ENCODE measurements at regions not wholly inside any gene's neighbourhood (a gene's known extent, or its start where the extent isn't known, plus 50 kb on each side); places are given as distances from the start of the nearest gene placed in this dataset.
"Not testable (repeated sequence)": the region's sequence is repeated elsewhere in the genome, so short reads cannot be mapped to it uniquely, and the experiment has no call there.

DNA sequence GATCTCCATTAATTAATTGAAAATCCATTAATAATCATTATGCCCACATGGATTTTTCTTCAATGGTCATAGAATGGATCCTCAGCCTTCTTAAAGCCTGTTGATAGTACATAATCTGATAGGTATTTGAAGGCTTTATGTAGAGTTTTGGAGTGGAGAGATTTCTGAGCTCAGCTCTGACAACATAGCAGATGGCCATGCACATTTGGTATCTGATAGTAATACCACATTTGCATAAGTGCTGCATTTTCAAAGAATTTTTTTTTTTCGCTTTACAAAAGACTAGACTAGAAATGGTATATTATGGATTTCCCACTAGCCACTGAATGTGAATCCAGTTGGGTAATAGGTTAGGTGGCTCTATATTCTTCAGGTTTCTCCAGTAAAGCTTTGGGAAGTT is 440.6 kb downstream of the FGF13 start:
- no peak overlapping the region for H3K27ac ChIP-seq

DNA sequence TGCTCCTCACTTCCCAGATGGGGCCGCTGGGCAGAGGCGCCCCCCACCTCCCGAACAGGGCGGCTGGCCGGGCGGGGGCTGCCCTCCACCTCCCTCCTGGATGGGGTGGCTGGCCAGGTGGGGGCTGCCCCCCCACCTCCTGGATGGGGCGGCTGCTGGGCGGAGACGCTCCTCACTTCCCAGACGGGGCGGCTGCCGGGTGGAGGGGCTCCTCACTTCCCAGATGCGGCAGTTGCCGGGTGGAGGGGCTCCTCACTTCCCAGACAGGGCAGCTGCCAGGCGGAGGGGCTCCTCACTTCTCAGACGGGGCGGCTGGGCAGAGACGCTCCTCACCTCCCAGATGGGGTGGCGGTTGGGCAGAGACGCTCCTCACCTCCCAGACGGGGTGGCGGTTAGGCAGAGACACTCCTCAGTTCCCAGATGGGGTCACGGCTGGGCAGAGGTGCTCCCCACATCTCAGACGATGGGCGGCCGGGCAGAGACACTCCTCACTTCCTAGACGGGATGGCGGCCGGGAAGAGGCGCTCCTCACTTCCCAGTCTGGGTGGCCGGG is 428.8 kb downstream of the FGF13 start:
- H3K27ac ChIP-seq: not testable (repeated sequence)

More for the DNA sequence above, 440.6 kb downstream of the FGF13 start:
- no peak for TF ChIP-seq ZFX (IDR thresholded peaks at IDR 0.05)
- TF ChIP-seq, protein P1, sequence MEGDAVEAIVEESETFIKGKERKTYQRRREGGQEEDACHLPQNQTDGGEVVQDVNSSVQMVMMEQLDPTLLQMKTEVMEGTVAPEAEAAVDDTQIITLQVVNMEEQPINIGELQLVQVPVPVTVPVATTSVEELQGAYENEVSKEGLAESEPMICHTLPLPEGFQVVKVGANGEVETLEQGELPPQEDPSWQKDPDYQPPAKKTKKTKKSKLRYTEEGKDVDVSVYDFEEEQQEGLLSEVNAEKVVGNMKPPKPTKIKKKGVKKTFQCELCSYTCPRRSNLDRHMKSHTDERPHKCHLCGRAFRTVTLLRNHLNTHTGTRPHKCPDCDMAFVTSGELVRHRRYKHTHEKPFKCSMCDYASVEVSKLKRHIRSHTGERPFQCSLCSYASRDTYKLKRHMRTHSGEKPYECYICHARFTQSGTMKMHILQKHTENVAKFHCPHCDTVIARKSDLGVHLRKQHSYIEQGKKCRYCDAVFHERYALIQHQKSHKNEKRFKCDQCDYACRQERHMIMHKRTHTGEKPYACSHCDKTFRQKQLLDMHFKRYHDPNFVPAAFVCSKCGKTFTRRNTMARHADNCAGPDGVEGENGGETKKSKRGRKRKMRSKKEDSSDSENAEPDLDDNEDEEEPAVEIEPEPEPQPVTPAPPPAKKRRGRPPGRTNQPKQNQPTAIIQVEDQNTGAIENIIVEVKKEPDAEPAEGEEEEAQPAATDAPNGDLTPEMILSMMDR (conservative IDR thresholded peaks at IDR 0.05): no peak

DNA sequence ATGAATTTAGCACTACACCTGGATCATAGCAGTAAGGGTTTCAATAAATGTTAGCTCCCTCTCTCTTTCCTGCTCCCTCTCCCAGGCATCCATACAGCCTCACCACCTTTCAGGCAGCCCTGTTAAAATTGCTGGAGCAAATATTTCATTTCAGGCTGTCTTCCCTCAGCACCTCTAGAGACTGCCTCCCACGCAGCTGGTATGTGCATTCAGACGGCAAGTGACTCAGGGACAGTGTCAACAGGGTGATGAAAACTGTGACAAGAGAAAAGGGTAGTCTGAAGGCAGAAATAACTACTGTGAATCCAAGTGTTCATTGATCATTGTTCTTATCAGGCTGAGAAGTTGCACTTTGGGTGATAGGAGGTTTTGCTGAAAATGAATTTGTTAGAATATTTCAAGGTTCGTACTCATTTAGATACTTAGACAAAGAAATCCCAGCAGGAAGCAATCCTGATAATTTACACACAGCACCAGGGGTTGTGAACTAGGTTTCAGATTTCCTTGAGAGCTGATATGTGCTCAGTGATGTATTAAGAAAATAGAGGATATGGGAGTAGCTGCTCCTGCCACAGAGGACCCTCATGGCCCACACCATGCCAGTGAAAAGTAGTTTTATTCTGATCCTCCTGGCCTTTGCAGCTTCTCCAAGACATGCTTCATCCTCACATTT is 424.2 kb downstream of the FGF13 start:
- H3K27ac ChIP-seq: no peak overlapping the region
- TF ChIP-seq, protein P1 (conservative IDR thresholded peaks at IDR 0.05): no peak
- TF ChIP-seq ZFX (IDR thresholded peaks at IDR 0.05): no peak

DNA sequence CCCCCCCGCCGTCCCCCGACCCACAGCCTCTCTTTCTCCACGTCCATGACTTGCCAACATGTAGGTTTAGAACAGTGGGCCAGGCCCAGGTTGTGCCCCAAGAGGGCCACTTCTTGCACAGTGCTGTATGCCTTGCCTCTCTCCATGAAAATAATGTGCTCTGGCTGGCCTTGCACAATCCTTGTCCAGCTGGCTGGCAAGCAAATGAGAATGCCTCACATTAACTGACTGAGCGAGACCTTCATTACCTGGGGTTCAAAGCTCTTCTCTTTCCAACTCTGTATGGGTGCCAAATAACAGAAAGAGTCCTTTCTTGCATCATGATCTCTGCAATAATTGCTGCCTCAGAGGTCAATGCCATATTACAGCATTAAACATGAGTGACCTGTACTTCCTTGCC is 416.6 kb downstream of the FGF13 start:
- no peak overlapping the region for H3K27ac ChIP-seq
- no peak for TF ChIP-seq ZFX (IDR thresholded peaks at IDR 0.05)
- TF ChIP-seq, protein P1 (conservative IDR thresholded peaks at IDR 0.05): no peak

DNA sequence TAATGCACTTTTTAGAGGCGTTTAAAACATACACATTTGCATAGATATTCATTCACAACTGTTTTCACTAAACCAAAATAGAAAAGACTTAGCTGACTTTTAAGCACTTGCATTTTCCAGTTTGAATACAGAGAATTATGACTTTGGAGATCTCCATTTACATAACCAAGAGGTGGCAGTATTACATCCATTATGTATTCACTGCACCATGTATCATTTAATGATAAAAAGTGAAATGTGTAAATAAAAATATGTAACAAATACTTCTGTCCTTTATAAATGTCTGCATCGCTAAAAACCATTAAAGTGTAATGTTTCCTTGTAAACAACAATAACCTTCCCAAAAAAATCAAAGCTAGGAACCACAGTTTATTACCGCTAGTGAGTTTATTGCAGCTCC is 413.2 kb downstream of the FGF13 start:
- TF ChIP-seq, protein P1 (conservative IDR thresholded peaks at IDR 0.05): peak; percentile 29
- TF ChIP-seq ZFX (IDR thresholded peaks at IDR 0.05): no peak
- no peak overlapping the region for H3K27ac ChIP-seq

DNA sequence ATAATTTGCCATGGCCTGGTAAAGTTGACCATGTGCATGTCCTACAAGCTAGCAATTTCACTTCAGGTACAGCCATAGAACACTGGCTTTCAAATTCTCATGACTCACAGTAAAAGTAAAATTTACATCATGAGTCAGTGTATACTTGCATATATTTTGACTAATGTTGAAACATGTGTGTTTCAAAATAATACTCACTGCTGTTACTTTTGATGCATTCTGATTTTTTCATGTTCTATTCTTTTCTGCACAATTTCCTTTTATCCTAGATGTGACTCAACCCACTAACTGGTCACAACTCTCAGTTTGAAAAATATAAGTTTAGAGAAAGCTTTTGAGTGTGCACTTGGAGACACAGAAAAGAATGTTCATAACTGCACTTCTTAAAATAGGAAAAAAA is 365.7 kb downstream of the FGF13 start:
- TF ChIP-seq ZFX (IDR thresholded peaks at IDR 0.05): no peak
- TF ChIP-seq, protein P1 (conservative IDR thresholded peaks at IDR 0.05): no peak
- H3K27ac ChIP-seq: no peak overlapping the region

DNA sequence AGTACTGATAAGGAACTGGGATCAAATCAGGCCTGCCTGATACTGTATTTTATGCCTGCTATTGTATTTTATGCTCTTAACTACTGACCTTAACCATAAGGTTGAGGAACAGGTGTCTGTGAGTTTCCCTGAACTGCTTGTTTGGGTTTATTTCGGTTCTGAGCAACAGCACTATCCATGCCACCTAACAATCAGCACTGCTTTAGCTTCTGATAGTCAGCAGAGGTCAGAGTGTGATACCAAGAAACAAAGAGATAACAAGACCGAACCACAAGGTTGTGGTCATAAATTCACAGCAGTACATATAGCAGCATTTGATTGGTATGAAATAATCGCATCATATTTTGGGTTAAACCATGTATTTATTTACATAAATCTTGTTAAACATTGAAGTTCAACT is 362.2 kb downstream of the FGF13 start:
- no peak overlapping the region for H3K27ac ChIP-seq
- TF ChIP-seq, protein P1 (conservative IDR thresholded peaks at IDR 0.05): no peak
- no peak for TF ChIP-seq ZFX (IDR thresholded peaks at IDR 0.05)

DNA sequence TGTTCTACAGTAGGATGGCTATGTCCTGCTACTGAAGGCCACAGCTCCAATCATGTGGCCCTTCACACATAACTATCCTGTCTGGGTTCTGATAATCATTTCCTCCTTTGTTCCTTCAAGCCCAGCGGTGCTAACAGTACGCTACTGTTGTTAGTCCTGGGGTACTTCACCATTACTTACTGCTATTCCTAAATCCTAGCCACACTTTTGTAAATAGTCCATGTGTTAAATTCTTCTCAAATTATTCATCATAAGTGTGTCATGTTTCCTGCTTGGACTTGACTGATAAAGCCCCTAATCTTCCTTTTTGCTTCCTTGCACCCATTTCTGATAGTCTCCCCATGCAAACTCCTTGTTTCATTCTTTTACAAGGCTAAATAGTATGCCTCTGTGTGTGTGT is 332.6 kb downstream of the FGF13 start:
- H3K27ac ChIP-seq: no peak overlapping the region
- no peak for TF ChIP-seq ZFX (IDR thresholded peaks at IDR 0.05)
- TF ChIP-seq, protein P1 (conservative IDR thresholded peaks at IDR 0.05): no peak

Measured in C4-2B (cell line).